ENCODE measurements at regions not wholly inside any gene's neighbourhood (a gene's known extent, or its start where the extent isn't known, plus 50 kb on each side); places are given as distances from the start of the nearest gene placed in this dataset.

- no peak for DNase-seq (ENCODE audit: low read depth in 1 of 2, low spot score in 1 of 2)
These were observed 1043.2 kb upstream of the TMEM132C start for GRCh38 chr12:127223731-127224130.

GRCh38 chr12:127230843-127231260 lies 1036.1 kb upstream of the TMEM132C start:
- no peak for DNase-seq (ENCODE audit: low read depth in 1 of 2, low spot score in 1 of 2)

GRCh38 chr12:127231371-127231770 lies 1035.6 kb upstream of the TMEM132C start:
- no peak for DNase-seq (ENCODE audit: low read depth in 1 of 2, low spot score in 1 of 2)

GRCh38 chr12:127233016-127233415 lies 1034.0 kb upstream of the TMEM132C start:
- no peak for DNase-seq (ENCODE audit: low read depth in 1 of 2, low spot score in 1 of 2)

GRCh38 chr12:127235761-127236160 lies 1031.2 kb upstream of the TMEM132C start:
- no peak for DNase-seq (ENCODE audit: low read depth in 1 of 2, low spot score in 1 of 2)

GRCh38 chr12:127236491-127236890 lies 1030.5 kb upstream of the TMEM132C start:
- DNase-seq (ENCODE audit: low read depth in 1 of 2, low spot score in 1 of 2): no peak

- no peak for DNase-seq (ENCODE audit: low read depth in 1 of 2, low spot score in 1 of 2)
These were observed 1029.8 kb upstream of the TMEM132C start for GRCh38 chr12:127237151-127237550.

GRCh38 chr12:127238107-127238506 lies 1028.9 kb upstream of the TMEM132C start:
- DNase-seq (ENCODE audit: low read depth in 1 of 2, low spot score in 1 of 2): no peak

- no peak for DNase-seq (ENCODE audit: low read depth in 1 of 2, low spot score in 1 of 2)
These were observed 1027.2 kb upstream of the TMEM132C start for GRCh38 chr12:127239781-127240180.

- DNase-seq (ENCODE audit: low read depth in 1 of 2, low spot score in 1 of 2): no peak
These were observed 1026.6 kb upstream of the TMEM132C start for GRCh38 chr12:127240249-127240929.

- no peak for DNase-seq (ENCODE audit: low read depth in 1 of 2, low spot score in 1 of 2)
These were observed 1025.7 kb upstream of the TMEM132C start for GRCh38 chr12:127241072-127241817.

GRCh38 chr12:127245009-127245408 lies 1022.0 kb upstream of the TMEM132C start:
- no peak for DNase-seq (ENCODE audit: low read depth in 1 of 2, low spot score in 1 of 2)

- no peak for DNase-seq (ENCODE audit: low read depth in 1 of 2, low spot score in 1 of 2)
These were observed 1021.5 kb upstream of the TMEM132C start for GRCh38 chr12:127245437-127245836.

GRCh38 chr12:127247937-127248336 lies 1019.0 kb upstream of the TMEM132C start:
- no peak for DNase-seq (ENCODE audit: low read depth in 1 of 2, low spot score in 1 of 2)

GRCh38 chr12:127249428-127249827 lies 1017.5 kb upstream of the TMEM132C start:
- DNase-seq (ENCODE audit: low read depth in 1 of 2, low spot score in 1 of 2): no peak

GRCh38 chr12:127253797-127254327 lies 1013.1 kb upstream of the TMEM132C start:
- no peak for DNase-seq (ENCODE audit: low read depth in 1 of 2, low spot score in 1 of 2)

- DNase-seq (ENCODE audit: low read depth in 1 of 2, low spot score in 1 of 2): no peak
These were observed 1012.5 kb upstream of the TMEM132C start for GRCh38 chr12:127254420-127254955.

GRCh38 chr12:127257366-127257935 lies 1009.5 kb upstream of the TMEM132C start:
- DNase-seq (ENCODE audit: low read depth in 1 of 2, low spot score in 1 of 2): no peak

- no peak for DNase-seq (ENCODE audit: low read depth in 1 of 2, low spot score in 1 of 2)
These were observed 1006.4 kb upstream of the TMEM132C start for GRCh38 chr12:127260531-127260930.

- no peak for DNase-seq (ENCODE audit: low read depth in 1 of 2, low spot score in 1 of 2)
These were observed 1006.0 kb upstream of the TMEM132C start for GRCh38 chr12:127260999-127261398.

- no peak for DNase-seq (ENCODE audit: low read depth in 1 of 2, low spot score in 1 of 2)
These were observed 1004.4 kb upstream of the TMEM132C start for GRCh38 chr12:127262615-127263014.

- no peak for DNase-seq (ENCODE audit: low read depth in 1 of 2, low spot score in 1 of 2)
These were observed 1003.3 kb upstream of the TMEM132C start for GRCh38 chr12:127263621-127264020.
